ENCODE measurements at regions not wholly inside any gene's neighbourhood (a gene's known extent, or its start where the extent isn't known, plus 50 kb on each side); places are given as distances from the start of the nearest gene placed in this dataset.
"Not testable (repeated sequence)": the region's sequence is repeated elsewhere in the genome, so short reads cannot be mapped to it uniquely, and the experiment has no call there.

GRCh38 chr4:114121221-114121620 lies 141.8 kb upstream of the ARSJ start:
- Mint-ChIP-seq H3K4me3 (no peak overlapping the region), H3K27me3 (peaks cover 2% of the 10 kb centered on the region), H3K9me3 (peaks cover 16% of the 10 kb centered on the region), H3K27ac (no peak overlapping the region), H3K36me3 (peaks cover 2% of the 10 kb centered on the region), H3K4me1 (no peaks in the 10 kb centered on the region)

- no peaks in the 10 kb centered on the region for H3K36me3 Mint-ChIP-seq
- H3K27ac Mint-ChIP-seq, result no peak overlapping the region
- H3K9me3 Mint-ChIP-seq, result no peaks in the 10 kb centered on the region
- H3K4me1 Mint-ChIP-seq, result no peaks in the 10 kb centered on the region
- no peak overlapping the region for H3K4me3 Mint-ChIP-seq
- H3K27me3 Mint-ChIP-seq, result no peaks in the 10 kb centered on the region
These were observed 152.8 kb upstream of the ARSJ start for GRCh38 chr4:114132199-114132598.

- Mint-ChIP-seq H3K4me3 (no peak overlapping the region), H3K36me3 (no peaks in the 10 kb centered on the region), H3K27ac (no peak overlapping the region), H3K4me1 (no peaks in the 10 kb centered on the region), H3K9me3 (no peaks in the 10 kb centered on the region), H3K27me3 (no peaks in the 10 kb centered on the region)
These were observed 153.4 kb upstream of the ARSJ start for GRCh38 chr4:114132830-114133229.

- Mint-ChIP-seq H3K27ac (no peak overlapping the region), H3K9me3 (peaks cover 1% of the 10 kb centered on the region), H3K4me1 (no peaks in the 10 kb centered on the region), H3K36me3 (no peaks in the 10 kb centered on the region), H3K27me3 (no peaks in the 10 kb centered on the region), H3K4me3 (no peak overlapping the region)
These were observed 156.6 kb upstream of the ARSJ start for GRCh38 chr4:114136069-114136468.

- peaks cover 7% of the 10 kb centered on the region for H3K9me3 Mint-ChIP-seq
- H3K4me1 Mint-ChIP-seq, result no peaks in the 10 kb centered on the region
- peaks cover 2% of the 10 kb centered on the region for H3K36me3 Mint-ChIP-seq
- H3K27ac Mint-ChIP-seq, result no peak overlapping the region
- H3K27me3 Mint-ChIP-seq, result peaks cover 2% of the 10 kb centered on the region
- no peak overlapping the region for H3K4me3 Mint-ChIP-seq
These were observed 158.5 kb upstream of the ARSJ start for GRCh38 chr4:114137984-114138383.

GRCh38 chr4:114146947-114147618 lies 167.6 kb upstream of the ARSJ start:
- H3K27ac Mint-ChIP-seq, result no peak overlapping the region
- peak overlapping the region; percentile 84 for H3K4me3 Mint-ChIP-seq
- H3K4me1 Mint-ChIP-seq, result peaks cover 10% of the 10 kb centered on the region
- no peaks in the 10 kb centered on the region for H3K36me3 Mint-ChIP-seq
- H3K9me3 Mint-ChIP-seq, result no peaks in the 10 kb centered on the region
- peaks cover 7% of the 10 kb centered on the region for H3K27me3 Mint-ChIP-seq

- peaks cover 10% of the 10 kb centered on the region for H3K4me1 Mint-ChIP-seq
- H3K4me3 Mint-ChIP-seq, result peak overlapping the region; percentile 84
- H3K36me3 Mint-ChIP-seq, H3K9me3 Mint-ChIP-seq, H3K27me3 Mint-ChIP-seq: not testable (repeated sequence)
- H3K27ac Mint-ChIP-seq, result peak overlapping the region; percentile 78
These were observed 168.3 kb upstream of the ARSJ start for GRCh38 chr4:114147619-114148208.

- not testable (repeated sequence) for H3K27me3 Mint-ChIP-seq, H3K27ac Mint-ChIP-seq, H3K36me3 Mint-ChIP-seq, H3K9me3 Mint-ChIP-seq, H3K4me3 Mint-ChIP-seq
- peaks cover 10% of the 10 kb centered on the region for H3K4me1 Mint-ChIP-seq
These were observed 169.1 kb upstream of the ARSJ start for GRCh38 chr4:114148372-114149070.

- no peak overlapping the region for H3K4me3 Mint-ChIP-seq
- no peaks in the 10 kb centered on the region for H3K4me1 Mint-ChIP-seq
- no peaks in the 10 kb centered on the region for H3K36me3 Mint-ChIP-seq
- H3K9me3 Mint-ChIP-seq, result no peaks in the 10 kb centered on the region
- no peak overlapping the region for H3K27ac Mint-ChIP-seq
- H3K27me3 Mint-ChIP-seq, result no peaks in the 10 kb centered on the region
These were observed 176.9 kb upstream of the ARSJ start for GRCh38 chr4:114156371-114156770.

- Mint-ChIP-seq H3K4me1 (no peaks in the 10 kb centered on the region), H3K4me3 (no peak overlapping the region), H3K9me3 (no peaks in the 10 kb centered on the region), H3K27me3 (no peaks in the 10 kb centered on the region), H3K27ac (no peak overlapping the region), H3K36me3 (no peaks in the 10 kb centered on the region)
These were observed 182.4 kb upstream of the ARSJ start for GRCh38 chr4:114161809-114162208.

- no peak overlapping the region for H3K4me3 Mint-ChIP-seq
- no peaks in the 10 kb centered on the region for H3K27me3 Mint-ChIP-seq
- H3K27ac Mint-ChIP-seq, result no peak overlapping the region
- H3K9me3 Mint-ChIP-seq, result no peaks in the 10 kb centered on the region
- H3K36me3 Mint-ChIP-seq, result no peaks in the 10 kb centered on the region
- no peaks in the 10 kb centered on the region for H3K4me1 Mint-ChIP-seq
These were observed 183.6 kb upstream of the ARSJ start for GRCh38 chr4:114163051-114163450.

- no peaks in the 10 kb centered on the region for H3K4me1 Mint-ChIP-seq
- no peak overlapping the region for H3K27ac Mint-ChIP-seq
- H3K36me3 Mint-ChIP-seq, result no peaks in the 10 kb centered on the region
- no peak overlapping the region for H3K4me3 Mint-ChIP-seq
- H3K9me3 Mint-ChIP-seq, result peaks cover 4% of the 10 kb centered on the region
- peaks cover 9% of the 10 kb centered on the region for H3K27me3 Mint-ChIP-seq
These were observed 194.5 kb upstream of the ARSJ start for GRCh38 chr4:114173968-114174367.

GRCh38 chr4:114177628-114178027 lies 198.2 kb upstream of the ARSJ start:
- no peaks in the 10 kb centered on the region for H3K36me3 Mint-ChIP-seq
- no peak overlapping the region for H3K4me3 Mint-ChIP-seq
- no peak overlapping the region for H3K27ac Mint-ChIP-seq
- H3K27me3 Mint-ChIP-seq, result peaks cover 9% of the 10 kb centered on the region
- peaks cover 4% of the 10 kb centered on the region for H3K9me3 Mint-ChIP-seq
- H3K4me1 Mint-ChIP-seq, result no peaks in the 10 kb centered on the region

- H3K4me3 Mint-ChIP-seq, result no peak overlapping the region
- peaks cover 5% of the 10 kb centered on the region for H3K27me3 Mint-ChIP-seq
- peaks cover 4% of the 10 kb centered on the region for H3K9me3 Mint-ChIP-seq
- no peaks in the 10 kb centered on the region for H3K36me3 Mint-ChIP-seq
- no peaks in the 10 kb centered on the region for H3K4me1 Mint-ChIP-seq
- no peak overlapping the region for H3K27ac Mint-ChIP-seq
These were observed 198.9 kb upstream of the ARSJ start for GRCh38 chr4:114178392-114178791.

- H3K27me3 Mint-ChIP-seq, result peaks cover 2% of the 10 kb centered on the region
- no peak overlapping the region for H3K27ac Mint-ChIP-seq
- H3K36me3 Mint-ChIP-seq, result no peaks in the 10 kb centered on the region
- no peaks in the 10 kb centered on the region for H3K4me1 Mint-ChIP-seq
- H3K9me3 Mint-ChIP-seq, result peaks cover 13% of the 10 kb centered on the region
- no peak overlapping the region for H3K4me3 Mint-ChIP-seq
These were observed 201.0 kb upstream of the ARSJ start for GRCh38 chr4:114180481-114180880.

GRCh38 chr4:114184901-114185300 lies 205.5 kb upstream of the ARSJ start:
- no peak overlapping the region for H3K4me3 Mint-ChIP-seq
- H3K4me1 Mint-ChIP-seq, result no peaks in the 10 kb centered on the region
- H3K9me3 Mint-ChIP-seq, result peaks cover 9% of the 10 kb centered on the region
- H3K36me3 Mint-ChIP-seq, result no peaks in the 10 kb centered on the region
- no peak overlapping the region for H3K27ac Mint-ChIP-seq
- H3K27me3 Mint-ChIP-seq, result peaks cover 4% of the 10 kb centered on the region

All from activated naive CD4-positive, alpha-beta T cell treated with anti-CD3 and anti-CD28 coated beads, Interleukin-2, amount 50 U/mL, for 24 hours (primary cell).